ENCODE measurements at regions not wholly inside any gene's neighbourhood (a gene's known extent, or its start where the extent isn't known, plus 50 kb on each side); places are given as distances from the start of the nearest gene placed in this dataset.

DNA sequence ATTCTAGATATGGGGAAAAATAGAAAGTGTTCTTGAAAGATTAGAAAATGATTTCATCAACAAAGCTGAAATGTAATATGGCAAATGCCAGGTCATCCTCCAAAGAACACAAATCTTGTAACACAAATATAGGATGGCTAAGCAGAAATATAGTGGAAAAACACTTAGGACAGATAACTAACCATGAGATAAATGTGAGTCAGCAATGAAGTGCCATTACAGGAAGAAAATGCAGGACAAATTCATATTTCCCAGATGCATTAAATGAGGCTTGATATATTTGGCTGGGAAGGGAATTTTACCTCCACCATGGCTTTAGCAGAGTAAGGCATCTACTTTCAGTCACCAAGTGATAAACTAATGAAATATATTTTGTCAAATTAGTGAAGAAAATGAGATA lies 92.8 kb upstream of the SEMA6D start:
- TF ChIP-seq EZH2phosphoT487 (IDR thresholded peaks at IDR 0.05; ENCODE audit: borderline replicate concordance, low read depth, low read length) (no peak), CTCF (conservative IDR thresholded peaks at IDR 0.05; ENCODE audit: low read length) (no peak)

Data from OCI-LY7 (cell line).